ENCODE measurements at regions not wholly inside any gene's neighbourhood (a gene's known extent, or its start where the extent isn't known, plus 50 kb on each side); places are given as distances from the start of the nearest gene placed in this dataset.
"Not testable (repeated sequence)": the region's sequence is repeated elsewhere in the genome, so short reads cannot be mapped to it uniquely, and the experiment has no call there.

DNA sequence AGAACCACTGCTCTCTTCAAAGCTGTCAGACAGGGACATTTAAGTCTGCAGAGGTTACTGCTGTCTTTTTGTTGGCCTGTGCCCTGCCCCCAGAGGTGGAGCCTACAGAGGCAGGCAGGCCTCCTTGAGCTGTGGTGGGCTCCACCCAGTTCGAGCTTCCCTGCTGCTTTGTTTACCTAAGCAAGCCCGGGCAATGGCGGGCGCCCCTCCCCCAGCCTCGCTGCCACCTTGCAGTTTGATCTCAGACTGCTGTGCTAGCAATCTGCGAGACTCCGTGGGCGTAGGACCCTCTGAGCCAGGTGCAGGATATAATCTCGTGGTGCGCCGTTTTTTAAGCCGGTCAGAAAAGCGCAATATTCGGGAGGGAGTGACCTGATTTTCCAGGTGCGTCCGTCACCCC lies 138.9 kb downstream of the KCNS3 start:
- TF ChIP-seq, protein P1, sequence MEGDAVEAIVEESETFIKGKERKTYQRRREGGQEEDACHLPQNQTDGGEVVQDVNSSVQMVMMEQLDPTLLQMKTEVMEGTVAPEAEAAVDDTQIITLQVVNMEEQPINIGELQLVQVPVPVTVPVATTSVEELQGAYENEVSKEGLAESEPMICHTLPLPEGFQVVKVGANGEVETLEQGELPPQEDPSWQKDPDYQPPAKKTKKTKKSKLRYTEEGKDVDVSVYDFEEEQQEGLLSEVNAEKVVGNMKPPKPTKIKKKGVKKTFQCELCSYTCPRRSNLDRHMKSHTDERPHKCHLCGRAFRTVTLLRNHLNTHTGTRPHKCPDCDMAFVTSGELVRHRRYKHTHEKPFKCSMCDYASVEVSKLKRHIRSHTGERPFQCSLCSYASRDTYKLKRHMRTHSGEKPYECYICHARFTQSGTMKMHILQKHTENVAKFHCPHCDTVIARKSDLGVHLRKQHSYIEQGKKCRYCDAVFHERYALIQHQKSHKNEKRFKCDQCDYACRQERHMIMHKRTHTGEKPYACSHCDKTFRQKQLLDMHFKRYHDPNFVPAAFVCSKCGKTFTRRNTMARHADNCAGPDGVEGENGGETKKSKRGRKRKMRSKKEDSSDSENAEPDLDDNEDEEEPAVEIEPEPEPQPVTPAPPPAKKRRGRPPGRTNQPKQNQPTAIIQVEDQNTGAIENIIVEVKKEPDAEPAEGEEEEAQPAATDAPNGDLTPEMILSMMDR (tag by site-specific recombination; IDR thresholded peaks at IDR 0.05) = not testable (repeated sequence)
- TF ChIP-seq SCRT2 (tag by site-specific recombination; IDR thresholded peaks at IDR 0.05); ZBTB8A (tag by site-specific recombination; IDR thresholded peaks at IDR 0.05); SP3 (tag by site-specific recombination; IDR thresholded peaks at IDR 0.05); BCL11A (tag by site-specific recombination; IDR thresholded peaks at IDR 0.05; ENCODE audit: low read depth); ZNF561 (tag by site-specific recombination; IDR thresholded peaks at IDR 0.05; ENCODE audit: borderline replicate concordance); ZNF132 (tag by site-specific recombination; IDR thresholded peaks at IDR 0.05; ENCODE audit: borderline replicate concordance); SP2 (tag by site-specific recombination; IDR thresholded peaks at IDR 0.05); HOXD13 (CRISPR knock-in tag; IDR thresholded peaks at IDR 0.05; ENCODE audit: borderline replicate concordance); ZNF211 (tag by site-specific recombination; IDR thresholded peaks at IDR 0.05; ENCODE audit: low read depth); ZNF266 (tag by site-specific recombination; IDR thresholded peaks at IDR 0.05; ENCODE audit: low read depth); ZNF184 (tag by site-specific recombination; IDR thresholded peaks at IDR 0.05): not testable (repeated sequence)

Measured in HEK293 (cell line).